ENCODE measurements at regions not wholly inside any gene's neighbourhood (a gene's known extent, or its start where the extent isn't known, plus 50 kb on each side); places are given as distances from the start of the nearest gene placed in this dataset.

DNA sequence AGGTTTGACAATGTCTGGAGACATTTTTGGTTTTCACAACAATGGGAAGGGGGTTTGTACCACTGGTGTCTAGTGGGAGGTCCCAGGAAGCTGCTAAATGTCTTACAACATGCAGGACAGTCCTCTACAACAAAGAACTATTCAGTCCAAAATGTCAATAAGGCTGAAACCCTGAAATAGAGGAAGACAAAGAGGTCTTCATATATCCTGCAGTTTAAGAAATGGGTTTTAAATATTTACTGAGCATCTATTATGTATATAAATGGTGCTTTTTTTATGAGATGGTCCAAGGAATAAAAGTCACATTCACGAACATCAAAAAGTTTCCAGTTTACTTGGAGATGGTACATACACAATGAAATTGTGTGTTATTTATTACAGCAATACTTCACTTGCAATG lies 107.3 kb downstream of the AKAP11 start:
- DNase-seq (ENCODE audit: low read depth, low spot score): no peak
- Histone ChIP-seq H3K9me3 (ENCODE audit: control insufficient read depth, insufficient read depth, low read depth, low read length) (no peaks in the 10 kb centered on the region), H3K36me3 (ENCODE audit: control insufficient read depth, insufficient read depth, low read length) (no peaks in the 10 kb centered on the region), H3K4me1 (ENCODE audit: control insufficient read depth, insufficient read depth, low read length) (no peaks in the 10 kb centered on the region), H3K27ac (ENCODE audit: low read length) (no peak overlapping the region), H3K27me3 (ENCODE audit: control insufficient read depth, insufficient read depth, low read length) (no peaks in the 10 kb centered on the region), H3K4me3 (ENCODE audit: low read depth in 2 of 2, low read length in 2 of 2) (no peak overlapping the region)
- in situ Hi-C loops (cut with HindIII; ENCODE audit: low pct_unique_long_range_greater_than_20kb, low sequenced_read_pairs) (no loop called here), intact Hi-C loops (cut with micrococcal nuclease; ENCODE audit: unreplicated experiment) (no loop called here)
- TF ChIP-seq TCF7L2 (IDR thresholded peaks at IDR 0.05; ENCODE audit: low read depth, low read length) (no peak), POLR2AphosphoS5 (IDR thresholded peaks at IDR 0.05; ENCODE audit: low read depth, low read length) (no peak), SIN3A (IDR thresholded peaks at IDR 0.05; ENCODE audit: borderline replicate concordance, insufficient read depth, low read depth, low read length) (no peak)
- TF ChIP-seq, protein P1, sequence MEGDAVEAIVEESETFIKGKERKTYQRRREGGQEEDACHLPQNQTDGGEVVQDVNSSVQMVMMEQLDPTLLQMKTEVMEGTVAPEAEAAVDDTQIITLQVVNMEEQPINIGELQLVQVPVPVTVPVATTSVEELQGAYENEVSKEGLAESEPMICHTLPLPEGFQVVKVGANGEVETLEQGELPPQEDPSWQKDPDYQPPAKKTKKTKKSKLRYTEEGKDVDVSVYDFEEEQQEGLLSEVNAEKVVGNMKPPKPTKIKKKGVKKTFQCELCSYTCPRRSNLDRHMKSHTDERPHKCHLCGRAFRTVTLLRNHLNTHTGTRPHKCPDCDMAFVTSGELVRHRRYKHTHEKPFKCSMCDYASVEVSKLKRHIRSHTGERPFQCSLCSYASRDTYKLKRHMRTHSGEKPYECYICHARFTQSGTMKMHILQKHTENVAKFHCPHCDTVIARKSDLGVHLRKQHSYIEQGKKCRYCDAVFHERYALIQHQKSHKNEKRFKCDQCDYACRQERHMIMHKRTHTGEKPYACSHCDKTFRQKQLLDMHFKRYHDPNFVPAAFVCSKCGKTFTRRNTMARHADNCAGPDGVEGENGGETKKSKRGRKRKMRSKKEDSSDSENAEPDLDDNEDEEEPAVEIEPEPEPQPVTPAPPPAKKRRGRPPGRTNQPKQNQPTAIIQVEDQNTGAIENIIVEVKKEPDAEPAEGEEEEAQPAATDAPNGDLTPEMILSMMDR (IDR thresholded peaks at IDR 0.05): no peak
- TF ChIP-seq, protein P2, sequence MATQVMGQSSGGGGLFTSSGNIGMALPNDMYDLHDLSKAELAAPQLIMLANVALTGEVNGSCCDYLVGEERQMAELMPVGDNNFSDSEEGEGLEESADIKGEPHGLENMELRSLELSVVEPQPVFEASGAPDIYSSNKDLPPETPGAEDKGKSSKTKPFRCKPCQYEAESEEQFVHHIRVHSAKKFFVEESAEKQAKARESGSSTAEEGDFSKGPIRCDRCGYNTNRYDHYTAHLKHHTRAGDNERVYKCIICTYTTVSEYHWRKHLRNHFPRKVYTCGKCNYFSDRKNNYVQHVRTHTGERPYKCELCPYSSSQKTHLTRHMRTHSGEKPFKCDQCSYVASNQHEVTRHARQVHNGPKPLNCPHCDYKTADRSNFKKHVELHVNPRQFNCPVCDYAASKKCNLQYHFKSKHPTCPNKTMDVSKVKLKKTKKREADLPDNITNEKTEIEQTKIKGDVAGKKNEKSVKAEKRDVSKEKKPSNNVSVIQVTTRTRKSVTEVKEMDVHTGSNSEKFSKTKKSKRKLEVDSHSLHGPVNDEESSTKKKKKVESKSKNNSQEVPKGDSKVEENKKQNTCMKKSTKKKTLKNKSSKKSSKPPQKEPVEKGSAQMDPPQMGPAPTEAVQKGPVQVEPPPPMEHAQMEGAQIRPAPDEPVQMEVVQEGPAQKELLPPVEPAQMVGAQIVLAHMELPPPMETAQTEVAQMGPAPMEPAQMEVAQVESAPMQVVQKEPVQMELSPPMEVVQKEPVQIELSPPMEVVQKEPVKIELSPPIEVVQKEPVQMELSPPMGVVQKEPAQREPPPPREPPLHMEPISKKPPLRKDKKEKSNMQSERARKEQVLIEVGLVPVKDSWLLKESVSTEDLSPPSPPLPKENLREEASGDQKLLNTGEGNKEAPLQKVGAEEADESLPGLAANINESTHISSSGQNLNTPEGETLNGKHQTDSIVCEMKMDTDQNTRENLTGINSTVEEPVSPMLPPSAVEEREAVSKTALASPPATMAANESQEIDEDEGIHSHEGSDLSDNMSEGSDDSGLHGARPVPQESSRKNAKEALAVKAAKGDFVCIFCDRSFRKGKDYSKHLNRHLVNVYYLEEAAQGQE (IDR thresholded peaks at IDR 0.05; ENCODE audit: insufficient read depth in 1 of 2, low read depth in 2 of 2, low read length in 1 of 2): no peak
- ChIA-PET POLR2A (no interaction called here), CTCF (no interaction called here)
- no TSS peak for BruUV-seq (replicated peaks)
- ATAC-seq: no peak

DNA sequence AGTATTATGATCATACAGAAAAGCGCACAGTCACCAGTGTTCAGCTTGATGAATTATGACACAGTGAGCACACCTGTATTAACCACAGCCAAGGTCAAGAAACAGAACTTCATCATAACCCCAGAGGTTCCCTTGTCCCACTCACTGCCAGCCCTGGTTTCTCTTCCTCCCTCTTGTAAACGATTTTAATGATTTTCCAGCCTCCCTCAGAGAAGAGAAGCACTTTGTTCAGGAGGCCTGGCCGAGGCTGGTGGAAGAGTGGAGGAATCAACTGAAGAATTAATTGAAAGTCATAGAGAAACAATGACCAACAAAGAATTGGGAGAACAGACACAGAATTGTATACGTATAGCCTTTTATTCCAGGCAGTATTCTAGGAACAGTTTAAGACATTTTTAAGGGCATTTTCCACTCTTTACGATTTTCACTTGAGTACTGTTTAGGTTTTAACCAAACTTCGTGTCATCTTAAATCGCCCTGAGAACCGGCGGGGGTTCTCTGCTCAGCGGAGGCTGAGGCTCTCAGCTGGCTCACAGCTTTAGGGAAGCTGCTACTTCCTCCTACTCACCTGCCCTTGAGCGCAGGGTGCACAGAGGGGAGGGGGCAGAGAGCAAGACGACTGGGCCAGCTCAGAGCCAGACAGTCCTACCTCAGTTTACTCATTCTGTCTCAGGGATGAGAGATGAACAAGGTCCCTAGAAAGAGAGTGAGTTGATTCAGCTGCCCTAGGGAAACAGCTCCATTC lies 108.6 kb downstream of the AKAP11 start:
- DNase-seq (ENCODE audit: low read depth, low spot score) (no peak), ATAC-seq (no peak)
- in situ Hi-C loops (cut with HindIII; ENCODE audit: low pct_unique_long_range_greater_than_20kb, low sequenced_read_pairs): no loop called here
- intact Hi-C loops (cut with micrococcal nuclease; ENCODE audit: unreplicated experiment): no loop called here
- H3K9me3 ChIP-seq (ENCODE audit: control insufficient read depth, insufficient read depth, low read depth, low read length): no peaks in the 10 kb centered on the region
- no peak overlapping the region for H3K4me3 ChIP-seq (ENCODE audit: low read depth in 2 of 2, low read length in 2 of 2)
- no TSS peak for BruUV-seq (replicated peaks)
- TF ChIP-seq SIN3A (IDR thresholded peaks at IDR 0.05; ENCODE audit: borderline replicate concordance, insufficient read depth, low read depth, low read length): no peak
- TF ChIP-seq, protein P1 (IDR thresholded peaks at IDR 0.05): no peak
- POLR2A ChIA-PET: no interaction called here
- H3K27ac ChIP-seq (ENCODE audit: low read length): no peak overlapping the region
- no peaks in the 10 kb centered on the region for H3K36me3 ChIP-seq (ENCODE audit: control insufficient read depth, insufficient read depth, low read length)
- no peaks in the 10 kb centered on the region for H3K4me1 ChIP-seq (ENCODE audit: control insufficient read depth, insufficient read depth, low read length)
- CTCF ChIA-PET: no interaction called here
- no peaks in the 10 kb centered on the region for H3K27me3 ChIP-seq (ENCODE audit: control insufficient read depth, insufficient read depth, low read length)
